Neural progenitor cell (in vitro differentiated cells): ENCODE measurements at regions not wholly inside any gene's neighbourhood (a gene's known extent, or its start where the extent isn't known, plus 50 kb on each side); places are given as distances from the start of the nearest gene placed in this dataset.

Source experiments
- DNase-seq: peaks from one replicate; pipeline ENCODE4 v3.0.0-alpha.2; 2016; ENCODE audit warnings: low spot score
- H2AFZ ChIP-seq: fragments of 200-600 bp; sonication (generic); replicated peaks from 2 replicates; pipeline ENCODE4 v1.6.1; 2016; ENCODE audit warnings: antibody characterized with exemption
- H3F3A ChIP-seq: fragments of 200-600 bp; sonication (generic); 2 replicates; pipeline ENCODE4 v1.6.1; 2016; ENCODE audit warnings: antibody characterized with exemption, low read depth
- H3K27ac ChIP-seq: fragments of 200-600 bp; sonication (generic); 2 replicates; pipeline ENCODE4 v1.5.1; 2016; ENCODE audit warnings: mild to moderate bottlenecking
- H3K27me3 ChIP-seq: fragments of 200-600 bp; sonication (generic); 2 replicates; pipeline ENCODE4 v1.6.1; 2016; ENCODE audit warnings: mild to moderate bottlenecking, moderate library complexity
- H3K36me3 ChIP-seq: fragments of 200-600 bp; sonication (generic); 2 replicates; pipeline ENCODE4 v1.5.1; 2016
- H3K4me1 ChIP-seq: fragments of 200-600 bp; sonication (generic); 2 replicates; pipeline ENCODE4 v1.6.1; 2016; ENCODE audit warnings: mixed run types
- H3K4me2 ChIP-seq: fragments of 200-600 bp; sonication (generic); 2 replicates; pipeline ENCODE4 v1.6.1; 2016
- H3K4me3 ChIP-seq: fragments of 200-600 bp; sonication (generic); 2 replicates; pipeline ENCODE4 v1.5.1; 2016
- H3K79me2 ChIP-seq: fragments of 200-600 bp; sonication (generic); 2 replicates; pipeline ENCODE4 v1.6.1; 2016; ENCODE audit warnings: low read depth
- H3K9ac ChIP-seq: fragments of 200-600 bp; sonication (generic); 2 replicates; pipeline ENCODE4 v1.6.1; 2016
- H3K9me3 ChIP-seq: fragments of 200-600 bp; sonication (generic); 2 replicates; pipeline ENCODE4 v1.5.1; 2016; ENCODE audit warnings: low read depth
- H4K20me1 ChIP-seq: fragments of 200-600 bp; sonication (generic); 2 replicates; pipeline ENCODE4 v1.6.1; 2016; ENCODE audit warnings: low read depth
- H3K27ac Mint-ChIP-seq: 3 replicates; pipeline ENCODE4 v1.8.0; 2021; ENCODE audit warnings: mixed read lengths
- H3K27me3 Mint-ChIP-seq: 2 replicates; pipeline ENCODE4 v1.8.0; 2022; ENCODE audit warnings: low read depth, mild to moderate bottlenecking, inconsistent platforms, moderate library complexity, mixed read lengths; ENCODE audit not compliant: insufficient read depth
- H3K36me3 Mint-ChIP-seq: 3 replicates; pipeline ENCODE4 v1.8.0; 2021; ENCODE audit warnings: mixed read lengths
- H3K4me1 Mint-ChIP-seq: 3 replicates; pipeline ENCODE4 v1.8.0; 2021; ENCODE audit warnings: mixed read lengths
- H3K4me3 Mint-ChIP-seq: 3 replicates; pipeline ENCODE4 v1.8.0; 2021; ENCODE audit warnings: mild to moderate bottlenecking, moderate library complexity, mixed read lengths
- H3K9me3 Mint-ChIP-seq: 3 replicates; pipeline ENCODE4 v1.8.0; 2020; ENCODE audit warnings: mixed read lengths
- CTCF ChIP-seq: fragments of 200-600 bp; sonication (generic); IDR thresholded peaks from 2 replicates; pipeline ENCODE4 v1.5.1; 2017; ENCODE audit warnings: antibody characterized with exemption, mild to moderate bottlenecking
- EZH2 ChIP-seq: fragments of 200-600 bp; sonication (generic); IDR thresholded peaks from 2 replicates; pipeline ENCODE4 v1.6.1; 2017; ENCODE audit warnings: antibody characterized with exemption, mild to moderate bottlenecking, moderate library complexity
- EZH2phosphoT487 ChIP-seq: fragments of 200-600 bp; sonication (generic); IDR thresholded peaks from 2 replicates; pipeline ENCODE4 v1.6.1; 2017; ENCODE audit warnings: antibody characterized with exemption

- H3F3A ChIP-seq, result no peaks in the 10 kb centered on the region
- no peak for TF ChIP-seq EZH2phosphoT487
- no peak for TF ChIP-seq EZH2
- TF ChIP-seq CTCF, result no peak
- H4K20me1 ChIP-seq, result no peaks in the 10 kb centered on the region
- H3K9ac ChIP-seq, result no peak overlapping the region
- H3K4me3 ChIP-seq, result no peak overlapping the region
- H3K36me3 ChIP-seq, result no peaks in the 10 kb centered on the region
- no peak overlapping the region for H2AFZ ChIP-seq
- DNase-seq, result no peak
- H3K27me3 Mint-ChIP-seq, result peaks cover 4% of the 10 kb centered on the region
- no peak overlapping the region for H3K27ac Mint-ChIP-seq
- no peaks in the 10 kb centered on the region for H3K4me1 ChIP-seq
- no peak overlapping the region for H3K4me3 Mint-ChIP-seq
- H3K4me1 Mint-ChIP-seq, result no peaks in the 10 kb centered on the region
- H3K79me2 ChIP-seq, result no peaks in the 10 kb centered on the region
- H3K27ac ChIP-seq, result no peak overlapping the region
- H3K27me3 ChIP-seq, result no peaks in the 10 kb centered on the region
- peaks cover 3% of the 10 kb centered on the region for H3K9me3 ChIP-seq
- no peak overlapping the region for H3K4me2 ChIP-seq
- H3K9me3 Mint-ChIP-seq, result peaks cover 10% of the 10 kb centered on the region
- no peaks in the 10 kb centered on the region for H3K36me3 Mint-ChIP-seq
Measured at GRCh38 chr13:97686594-97686993, 252.6 kb downstream of the RAP2A start.

- no peaks in the 10 kb centered on the region for H3K27me3 ChIP-seq
- no peaks in the 10 kb centered on the region for H3K36me3 ChIP-seq
- no peak overlapping the region for H2AFZ ChIP-seq
- H3K79me2 ChIP-seq, result no peaks in the 10 kb centered on the region
- peaks cover 3% of the 10 kb centered on the region for H3K9me3 ChIP-seq
- H3K4me2 ChIP-seq, result no peak overlapping the region
- no peak overlapping the region for H3K27ac Mint-ChIP-seq
- H3F3A ChIP-seq, result no peaks in the 10 kb centered on the region
- no peaks in the 10 kb centered on the region for H4K20me1 ChIP-seq
- H3K4me3 Mint-ChIP-seq, result no peak overlapping the region
- no peaks in the 10 kb centered on the region for H3K4me1 Mint-ChIP-seq
- no peaks in the 10 kb centered on the region for H3K4me1 ChIP-seq
- no peak for TF ChIP-seq EZH2phosphoT487
- no peak for TF ChIP-seq EZH2
- no peak for TF ChIP-seq CTCF
- H3K27ac ChIP-seq, result no peak overlapping the region
- peaks cover 10% of the 10 kb centered on the region for H3K9me3 Mint-ChIP-seq
- no peaks in the 10 kb centered on the region for H3K36me3 Mint-ChIP-seq
- H3K9ac ChIP-seq, result no peak overlapping the region
- no peak for DNase-seq
- no peaks in the 10 kb centered on the region for H3K27me3 Mint-ChIP-seq
- no peak overlapping the region for H3K4me3 ChIP-seq
Measured at GRCh38 chr13:97692628-97693027, 258.7 kb downstream of the RAP2A start.

DNA sequence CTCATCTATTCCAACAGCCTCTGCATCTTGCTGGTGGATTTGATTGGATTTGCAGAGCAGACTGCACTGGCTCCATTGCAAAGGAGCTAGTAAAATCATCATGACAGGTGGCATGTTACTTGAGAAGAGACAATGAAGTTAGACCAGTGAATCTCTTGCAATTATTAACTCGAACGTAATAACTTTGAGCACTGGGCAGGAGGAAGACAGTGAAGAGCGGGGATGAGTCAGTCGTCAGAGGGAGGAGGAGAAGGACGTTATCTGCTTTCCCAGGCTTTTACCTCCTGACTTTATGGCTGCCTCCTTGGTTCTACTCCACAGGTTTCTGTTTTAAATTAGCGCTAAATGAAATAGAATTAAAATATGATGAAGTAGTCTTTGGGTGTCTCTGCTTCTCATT is 257.8 kb upstream of the IPO5 start:
- no peaks in the 10 kb centered on the region for H3K27me3 Mint-ChIP-seq
- Histone ChIP-seq H3K9ac (no peak overlapping the region), H3K4me1 (no peaks in the 10 kb centered on the region), H2AFZ (no peak overlapping the region), H3K27ac (no peak overlapping the region), H4K20me1 (no peaks in the 10 kb centered on the region), H3K4me2 (no peak overlapping the region), H3K27me3 (no peaks in the 10 kb centered on the region), H3K9me3 (no peaks in the 10 kb centered on the region), H3K36me3 (no peaks in the 10 kb centered on the region), H3K79me2 (no peaks in the 10 kb centered on the region), H3K4me3 (no peak overlapping the region), H3F3A (no peaks in the 10 kb centered on the region)
- no peak overlapping the region for H3K4me3 Mint-ChIP-seq
- no peak for DNase-seq
- no peaks in the 10 kb centered on the region for H3K36me3 Mint-ChIP-seq
- no peak overlapping the region for H3K27ac Mint-ChIP-seq
- no peaks in the 10 kb centered on the region for H3K4me1 Mint-ChIP-seq
- no peaks in the 10 kb centered on the region for H3K9me3 Mint-ChIP-seq
- TF ChIP-seq EZH2, result no peak
- no peak for TF ChIP-seq EZH2phosphoT487
- no peak for TF ChIP-seq CTCF

DNA sequence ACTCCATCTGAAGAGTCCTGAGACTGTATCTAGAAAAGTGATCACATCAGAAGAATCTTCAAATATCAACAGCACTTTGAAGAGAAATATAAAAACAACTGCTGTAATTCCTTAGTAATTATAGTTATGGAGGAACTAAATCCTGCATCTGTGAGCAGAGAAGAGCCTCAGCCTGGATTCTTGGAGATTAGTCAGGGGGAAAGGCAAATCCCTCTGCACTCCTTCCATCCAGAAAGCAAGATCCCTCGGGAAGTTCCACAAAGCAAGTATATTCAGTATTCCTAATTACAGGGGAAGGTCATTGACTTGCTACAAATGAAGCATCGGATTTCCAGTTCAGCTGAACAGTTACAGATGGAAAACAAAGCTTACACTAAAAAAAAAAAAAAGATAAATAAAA is 256.6 kb upstream of the IPO5 start:
- no peak overlapping the region for H2AFZ ChIP-seq
- no peaks in the 10 kb centered on the region for H3K4me1 ChIP-seq
- H3K4me2 ChIP-seq, result no peak overlapping the region
- no peaks in the 10 kb centered on the region for H3K9me3 ChIP-seq
- H3K27me3 ChIP-seq, result no peaks in the 10 kb centered on the region
- no peaks in the 10 kb centered on the region for H3K79me2 ChIP-seq
- Mint-ChIP-seq H3K9me3 (no peaks in the 10 kb centered on the region), H3K27ac (no peak overlapping the region), H3K4me3 (no peak overlapping the region), H3K36me3 (no peaks in the 10 kb centered on the region), H3K4me1 (no peaks in the 10 kb centered on the region), H3K27me3 (no peaks in the 10 kb centered on the region)
- H3K9ac ChIP-seq, result no peak overlapping the region
- no peak for TF ChIP-seq EZH2
- TF ChIP-seq EZH2phosphoT487, result no peak
- no peak for TF ChIP-seq CTCF
- DNase-seq, result no peak
- H3F3A ChIP-seq, result no peaks in the 10 kb centered on the region
- no peaks in the 10 kb centered on the region for H4K20me1 ChIP-seq
- H3K4me3 ChIP-seq, result no peak overlapping the region
- no peaks in the 10 kb centered on the region for H3K36me3 ChIP-seq
- no peak overlapping the region for H3K27ac ChIP-seq
